ENCODE measurements at regions not wholly inside any gene's neighbourhood (a gene's known extent, or its start where the extent isn't known, plus 50 kb on each side); places are given as distances from the start of the nearest gene placed in this dataset.
"Not testable (repeated sequence)": the region's sequence is repeated elsewhere in the genome, so short reads cannot be mapped to it uniquely, and the experiment has no call there.

GRCh38 chrX:107296184-107296583, 89.8 kb downstream of the DNAAF6 start:
- not testable (repeated sequence) for DNase-seq (ENCODE audit: low spot score in 2 of 2); H3K36me3 ChIP-seq; H3K27ac ChIP-seq; H3K9me3 ChIP-seq; H3K4me3 ChIP-seq; H3K4me1 ChIP-seq
- intact Hi-C loops (cut with DNase I; ENCODE audit: low total_unique reads) = loop anchor here (5.0 kb wide), 1 partner anchor 61 kb away; no protein-coding TSS in a partner anchor
- H3K27me3 ChIP-seq = peaks cover 0 to 51% of the 10 kb centered on the region in 2 donors

GRCh38 chrX:107298276-107298675, 91.9 kb downstream of the DNAAF6 start:
- Histone ChIP-seq H3K4me1 (no peaks in the 10 kb centered on the region), H3K9me3 (no peaks in the 10 kb centered on the region), H3K36me3 (no peaks in the 10 kb centered on the region), H3K27me3 (peaks cover 0 to 54% of the 10 kb centered on the region in 2 donors), H3K4me3 (no peak overlapping the region), H3K27ac (no peak overlapping the region)
- intact Hi-C loops (cut with DNase I; ENCODE audit: low total_unique reads) = loop anchor here (5.0 kb wide), 1 partner anchor 59 kb away; no protein-coding TSS in a partner anchor
- no peak for DNase-seq (ENCODE audit: low spot score in 2 of 2)
- TF ChIP-seq POLR2AphosphoS5 (IDR thresholded peaks at IDR 0.05) (no peak), POLR2A (IDR thresholded peaks at IDR 0.05) (no peak), CTCF (IDR thresholded peaks at IDR 0.05) (no peak)

- no peaks in the 10 kb centered on the region for H3K4me1 ChIP-seq
- peaks cover 0 to 67% of the 10 kb centered on the region in 2 donors for H3K27me3 ChIP-seq
- no peaks in the 10 kb centered on the region for H3K36me3 ChIP-seq
- peaks cover 0 to 10% of the 10 kb centered on the region in 2 donors for H3K9me3 ChIP-seq
- no peak for TF ChIP-seq CTCF (IDR thresholded peaks at IDR 0.05)
- DNase-seq (ENCODE audit: low spot score in 2 of 2) = no peak
- intact Hi-C loops (cut with DNase I; ENCODE audit: low total_unique reads) = no loop called here
- H3K27ac ChIP-seq = no peak overlapping the region
- H3K4me3 ChIP-seq = no peak overlapping the region
Observed at GRCh38 chrX:107301253-107301652, 94.8 kb downstream of the DNAAF6 start.

GRCh38 chrX:107304141-107304540, 97.7 kb downstream of the DNAAF6 start:
- no peak for DNase-seq (ENCODE audit: low spot score in 2 of 2)
- intact Hi-C loops (cut with DNase I; ENCODE audit: low total_unique reads) = no loop called here

GRCh38 chrX:107323786-107324492, 117.5 kb downstream of the DNAAF6 start:
- Histone ChIP-seq H3K4me1 (no peaks in the 10 kb centered on the region), H3K27ac (no peak overlapping the region), H3K36me3 (no peaks in the 10 kb centered on the region), H3K9me3 (no peaks in the 10 kb centered on the region), H3K4me3 (no peak overlapping the region), H3K27me3 (peaks cover 0 to 77% of the 10 kb centered on the region in 2 donors)
- intact Hi-C loops (cut with DNase I; ENCODE audit: low total_unique reads) = no loop called here
- no peak for DNase-seq (ENCODE audit: low spot score in 2 of 2)
- TF ChIP-seq POLR2AphosphoS5 (IDR thresholded peaks at IDR 0.05) = no peak
- no peak for TF ChIP-seq CTCF (IDR thresholded peaks at IDR 0.05)
- no peak for TF ChIP-seq POLR2A (IDR thresholded peaks at IDR 0.05)

More at GRCh38 chrX:107304141-107304540, 97.7 kb downstream of the DNAAF6 start:
- Histone ChIP-seq H3K27ac (no peak overlapping the region), H3K4me1 (no peaks in the 10 kb centered on the region), H3K4me3 (no peak overlapping the region), H3K27me3 (peaks cover 0 to 54% of the 10 kb centered on the region in 2 donors), H3K9me3 (peaks cover 0 to 10% of the 10 kb centered on the region in 2 donors), H3K36me3 (no peaks in the 10 kb centered on the region)
- TF ChIP-seq CTCF (IDR thresholded peaks at IDR 0.05) = no peak
- no peak for TF ChIP-seq POLR2AphosphoS5 (IDR thresholded peaks at IDR 0.05)
- no peak for TF ChIP-seq POLR2A (IDR thresholded peaks at IDR 0.05)
